Stimulated activated CD4-positive, alpha-beta T cell treated with anti-CD3 and anti-CD28 coated beads, Interleukin-4, amount 100 ng/mL, for 24 hours (primary cell): ENCODE measurements at regions not wholly inside any gene's neighbourhood (a gene's known extent, or its start where the extent isn't known, plus 50 kb on each side); places are given as distances from the start of the nearest gene placed in this dataset.
"Not testable (repeated sequence)": the region's sequence is repeated elsewhere in the genome, so short reads cannot be mapped to it uniquely, and the experiment has no call there.

Experiments used
- DNase-seq: peaks from one replicate; pipeline ENCODE4 v3.0.0-alpha.2; 2020

- no peak for DNase-seq
These were observed 455.6 kb downstream of the HS3ST3B1 start for GRCh38 chr17:14756479-14756878.

GRCh38 chr17:14755002-14755401 is 454.1 kb downstream of the HS3ST3B1 start:
- DNase-seq = no peak

GRCh38 chr17:14753383-14753782 is 452.5 kb downstream of the HS3ST3B1 start:
- DNase-seq = no peak

GRCh38 chr17:14752011-14752410 is 451.1 kb downstream of the HS3ST3B1 start:
- no peak for DNase-seq

GRCh38 chr17:14750866-14751265 is 450.0 kb downstream of the HS3ST3B1 start:
- no peak for DNase-seq

- DNase-seq = no peak
These were observed 448.4 kb downstream of the HS3ST3B1 start for GRCh38 chr17:14749269-14749668.

- DNase-seq = no peak
These were observed 447.3 kb downstream of the HS3ST3B1 start for GRCh38 chr17:14748036-14748710.

- no peak for DNase-seq
These were observed 446.7 kb downstream of the HS3ST3B1 start for GRCh38 chr17:14747603-14747950.

- no peak for DNase-seq
These were observed 446.1 kb downstream of the HS3ST3B1 start for GRCh38 chr17:14746822-14747602.

GRCh38 chr17:14745541-14745940 is 444.7 kb downstream of the HS3ST3B1 start:
- no peak for DNase-seq

GRCh38 chr17:14744761-14745473 is 444.0 kb downstream of the HS3ST3B1 start:
- DNase-seq = no peak

- DNase-seq = no peak
These were observed 440.6 kb downstream of the HS3ST3B1 start for GRCh38 chr17:14741491-14741890.

GRCh38 chr17:14739656-14740431 is 439.0 kb downstream of the HS3ST3B1 start:
- no peak for DNase-seq

GRCh38 chr17:14738652-14738988 is 437.7 kb downstream of the HS3ST3B1 start:
- DNase-seq = no peak

- no peak for DNase-seq
These were observed 437.2 kb downstream of the HS3ST3B1 start for GRCh38 chr17:14737984-14738651.

- DNase-seq = no peak
These were observed 435.8 kb downstream of the HS3ST3B1 start for GRCh38 chr17:14736631-14737030.

GRCh38 chr17:14733376-14733775 is 432.5 kb downstream of the HS3ST3B1 start:
- DNase-seq = no peak

- DNase-seq = no peak
These were observed 431.3 kb downstream of the HS3ST3B1 start for GRCh38 chr17:14732211-14732610.

- DNase-seq = no peak
These were observed 430.7 kb downstream of the HS3ST3B1 start for GRCh38 chr17:14731591-14731990.

GRCh38 chr17:14730821-14731220 is 429.9 kb downstream of the HS3ST3B1 start:
- no peak for DNase-seq

- no peak for DNase-seq
These were observed 424.8 kb downstream of the HS3ST3B1 start for GRCh38 chr17:14725729-14726128.

GRCh38 chr17:14724770-14725169 is 423.9 kb downstream of the HS3ST3B1 start:
- no peak for DNase-seq

GRCh38 chr17:14723349-14723748 is 422.5 kb downstream of the HS3ST3B1 start:
- not testable (repeated sequence) for DNase-seq
